HG03521 (cell line): ENCODE measurements at regions not wholly inside any gene's neighbourhood (a gene's known extent, or its start where the extent isn't known, plus 50 kb on each side); places are given as distances from the start of the nearest gene placed in this dataset.
"Not testable (repeated sequence)": the region's sequence is repeated elsewhere in the genome, so short reads cannot be mapped to it uniquely, and the experiment has no call there.

Source experiments
- ATAC-seq: cut with Tn5 transposase; IDR thresholded peaks from one replicate; pipeline ENCODE4 v1.9.1; 2021; ENCODE audit warnings: mild to moderate bottlenecking, moderate library complexity; ENCODE audit not compliant: unreplicated experiment

DNA sequence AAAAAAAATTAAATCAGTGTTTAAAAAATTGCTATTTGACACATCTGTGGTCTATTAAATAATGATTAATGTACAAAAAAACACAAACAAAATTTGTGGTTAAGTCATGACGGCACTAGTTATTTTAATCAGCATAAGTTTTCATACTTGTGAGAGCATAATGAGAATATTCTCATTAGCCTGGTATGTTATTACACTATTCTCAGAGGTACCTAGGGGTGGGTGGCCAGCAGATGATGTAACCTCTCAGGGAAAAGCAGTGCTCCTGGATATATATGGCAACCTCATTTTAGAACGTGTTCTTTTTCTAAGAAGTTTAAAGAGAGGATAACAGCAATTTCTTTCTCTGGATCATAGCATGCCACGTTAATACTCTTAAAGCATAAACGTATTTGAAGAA lies 109.2 kb downstream of the GJA1 start:
- ATAC-seq = no peak

DNA sequence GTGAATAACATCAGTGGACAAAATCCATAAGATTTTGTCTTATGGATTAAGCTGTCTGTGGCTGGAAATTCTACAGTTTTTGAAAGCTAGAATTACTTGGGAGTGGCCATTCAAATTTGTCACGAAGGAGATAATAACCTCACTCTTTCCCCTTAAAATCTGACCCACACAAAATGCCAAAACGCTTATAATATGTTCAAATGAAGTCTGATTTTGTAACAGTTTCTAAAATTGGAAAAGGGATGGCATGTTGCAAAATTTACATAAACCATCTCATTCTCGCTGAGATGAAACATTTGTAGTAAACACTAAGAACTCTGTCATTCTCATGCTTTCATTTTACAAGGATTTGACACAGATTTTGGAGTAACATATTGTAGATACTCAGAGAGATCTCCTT lies 112.7 kb downstream of the GJA1 start:
- ATAC-seq = no peak

DNA sequence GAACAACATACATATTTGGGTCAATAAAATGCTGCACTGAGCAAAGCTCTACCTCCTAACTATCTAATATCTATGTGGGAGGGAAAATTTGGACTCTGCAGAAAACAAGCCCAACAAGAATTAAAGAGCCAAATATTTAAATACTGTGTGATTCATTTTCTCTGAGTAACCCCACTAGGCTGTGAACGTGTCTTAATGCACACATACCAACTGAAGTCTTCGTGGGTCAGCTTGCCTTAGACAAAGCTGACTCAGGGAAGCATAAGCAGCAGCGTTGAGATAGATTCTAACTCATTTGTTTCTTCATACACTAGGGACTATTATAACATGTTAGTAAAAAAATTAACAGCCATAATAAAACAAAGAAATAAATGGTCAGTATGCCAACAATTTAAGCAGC lies 114.3 kb downstream of the GJA1 start:
- no peak for ATAC-seq

DNA sequence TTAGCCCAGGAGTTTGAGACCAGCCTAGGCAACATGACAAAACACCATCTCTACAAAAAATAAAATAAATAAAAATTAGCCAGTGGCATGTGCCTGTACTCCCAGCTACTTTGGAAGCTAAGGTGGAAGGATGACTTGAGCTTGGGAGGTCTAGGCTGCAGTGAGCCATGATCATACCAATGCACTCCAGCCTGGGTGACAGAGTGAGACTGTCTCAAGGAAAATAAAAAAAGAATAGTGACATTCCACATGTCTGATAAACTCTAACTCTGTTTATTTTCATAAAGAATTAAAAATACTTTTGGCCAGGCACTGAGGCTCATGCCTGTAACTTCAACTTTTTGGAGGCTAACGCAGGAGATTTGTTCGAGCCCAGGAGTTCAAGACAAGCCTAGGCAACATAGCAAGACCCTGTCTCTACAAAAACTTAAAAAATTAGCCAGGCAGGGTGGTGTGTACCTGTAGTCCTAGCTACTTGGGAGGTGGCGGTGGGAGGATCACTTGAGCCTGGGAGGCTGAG lies 115.1 kb downstream of the GJA1 start:
- no peak for ATAC-seq

DNA sequence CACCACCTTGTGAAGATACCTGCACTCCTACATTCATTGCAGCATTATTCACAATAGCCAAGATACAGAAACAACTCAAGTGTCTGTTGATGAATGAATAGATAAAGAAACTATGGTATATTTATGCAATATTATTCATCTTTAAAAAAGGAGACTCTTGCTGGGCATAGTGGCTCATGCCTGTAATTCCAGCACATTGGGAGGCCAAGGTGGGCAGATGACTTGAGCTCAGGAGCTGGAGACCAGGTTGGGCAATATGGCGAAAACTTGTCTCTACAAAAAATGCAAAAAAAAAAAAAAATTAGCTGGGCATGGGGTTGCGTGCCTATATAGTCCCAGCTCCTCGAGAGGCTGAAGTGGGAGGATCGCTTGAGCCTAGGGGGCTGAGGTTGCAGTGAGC lies 119.8 kb downstream of the GJA1 start:
- no peak for ATAC-seq

DNA sequence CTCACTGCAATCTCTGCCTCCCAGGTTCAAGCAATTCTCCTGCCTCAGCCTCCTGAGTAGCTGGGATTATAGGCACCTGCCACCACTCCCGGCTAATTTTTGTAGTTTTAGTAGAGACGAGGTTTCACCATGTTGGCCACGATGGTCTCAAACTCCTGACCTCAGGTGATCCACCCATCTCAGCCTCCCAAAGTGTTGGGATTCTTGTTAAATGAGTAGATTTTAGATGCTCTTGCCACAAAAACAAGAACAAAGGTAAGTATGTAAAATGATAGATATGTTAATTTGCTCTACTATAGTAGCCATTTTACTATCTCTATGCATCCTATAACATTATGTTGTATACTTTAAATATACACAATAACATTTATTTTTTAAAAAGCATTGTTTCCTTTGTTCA lies 120.7 kb downstream of the GJA1 start:
- ATAC-seq = not testable (repeated sequence)

DNA sequence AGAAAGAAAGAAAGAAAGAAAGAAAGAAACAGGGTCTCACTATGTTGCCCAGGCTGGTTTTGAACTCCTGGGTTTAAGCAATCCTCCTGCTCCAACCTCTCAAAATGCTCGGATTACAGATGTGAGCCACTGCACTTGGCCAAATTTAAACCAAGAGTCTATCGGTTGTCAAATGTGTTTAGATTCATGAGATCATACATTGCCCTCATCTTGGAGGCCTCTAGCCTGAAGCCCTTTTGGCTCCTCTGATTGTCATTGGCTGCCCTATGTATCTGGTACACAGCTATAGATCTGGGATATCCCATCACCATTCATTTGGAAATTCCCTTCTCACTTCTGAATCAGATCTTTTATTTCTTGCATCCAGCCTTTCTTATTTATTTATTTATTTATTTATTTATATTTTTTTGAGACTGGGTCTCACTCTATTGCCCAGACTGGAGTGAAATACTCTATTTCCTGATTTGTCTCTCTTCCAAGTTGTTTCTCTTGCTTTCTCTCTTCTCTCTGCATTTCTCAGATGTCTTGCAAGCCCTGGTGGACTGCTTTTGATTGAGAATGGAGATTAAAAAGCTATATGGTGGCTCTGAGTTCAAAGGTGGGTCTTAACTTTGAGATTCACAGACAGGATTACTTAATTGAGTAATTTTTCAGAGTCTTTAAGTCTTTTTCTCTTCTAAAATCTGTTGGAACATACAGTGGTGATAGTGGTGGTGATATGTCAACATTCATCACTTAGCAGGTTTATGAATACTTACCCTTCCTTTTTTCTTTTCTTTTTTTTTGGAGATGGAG lies 121.9 kb downstream of the GJA1 start:
- no peak for ATAC-seq

DNA sequence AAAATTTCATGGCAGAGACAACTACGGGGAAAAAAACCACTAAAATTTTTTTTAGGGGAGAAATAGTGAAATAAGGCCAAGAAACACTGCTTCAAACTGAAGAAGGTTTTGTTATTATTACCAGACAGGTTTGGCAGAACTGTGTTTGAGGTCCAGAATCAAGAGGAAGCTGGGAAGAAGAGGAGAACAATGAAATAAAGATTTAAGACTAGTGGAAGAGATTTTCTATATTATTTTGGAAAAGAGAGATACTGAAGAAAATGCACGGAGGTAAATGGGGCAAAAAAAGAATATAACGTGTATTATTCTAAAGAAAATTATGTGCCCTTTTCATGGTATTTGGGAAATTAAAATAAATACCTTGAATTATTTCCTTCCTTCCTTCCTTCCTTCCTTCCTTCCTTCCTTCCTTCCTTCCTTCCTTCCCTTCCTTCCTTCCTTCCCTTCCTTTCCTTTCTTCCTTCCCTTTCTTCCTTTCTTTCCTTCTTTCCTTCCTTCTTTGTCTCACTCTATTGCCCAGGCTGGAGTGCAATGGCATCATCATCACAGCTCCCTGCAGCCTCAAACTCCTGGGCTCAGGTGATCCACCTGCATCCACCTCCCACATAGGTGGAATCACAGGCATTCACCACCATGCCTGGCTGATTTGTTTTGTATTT lies 124.3 kb downstream of the GJA1 start:
- ATAC-seq = no peak

DNA sequence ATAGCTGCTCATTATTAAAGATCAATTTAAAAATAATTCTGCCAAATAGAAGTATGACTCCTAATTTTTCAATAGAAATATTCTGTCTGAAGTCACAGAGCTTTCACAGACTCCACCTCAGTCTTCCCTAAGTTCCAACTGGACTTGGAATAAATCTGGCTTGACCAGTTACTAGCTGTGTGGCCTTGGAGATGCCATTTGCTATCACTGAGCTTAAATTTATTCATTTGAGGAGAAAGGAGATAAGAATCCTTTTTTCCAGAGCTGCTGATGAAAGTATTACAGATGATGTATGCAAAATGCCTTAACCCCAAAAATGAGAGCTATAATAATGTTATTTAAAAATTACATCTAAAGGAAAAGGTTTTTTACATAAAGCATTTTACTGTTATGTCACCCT lies 125.0 kb downstream of the GJA1 start:
- ATAC-seq = no peak

DNA sequence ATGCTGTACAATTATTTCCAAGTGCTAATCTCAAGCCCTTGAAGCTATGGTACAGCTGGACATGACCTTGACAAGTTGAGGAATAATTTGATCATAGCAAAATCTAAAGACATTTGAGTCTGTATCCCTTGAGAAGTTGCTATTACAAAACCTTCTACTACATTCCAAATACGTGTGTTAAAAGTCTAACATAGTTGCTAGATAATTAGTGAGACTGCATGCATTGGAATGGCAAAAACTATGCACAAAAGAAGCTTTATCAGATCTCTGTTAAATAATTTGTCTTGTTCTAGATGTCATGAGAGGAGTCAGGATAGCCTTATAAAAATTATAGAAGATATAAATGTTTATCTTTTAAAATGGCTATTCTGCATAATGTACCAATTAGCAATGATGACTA lies 127.8 kb downstream of the GJA1 start:
- no peak for ATAC-seq

DNA sequence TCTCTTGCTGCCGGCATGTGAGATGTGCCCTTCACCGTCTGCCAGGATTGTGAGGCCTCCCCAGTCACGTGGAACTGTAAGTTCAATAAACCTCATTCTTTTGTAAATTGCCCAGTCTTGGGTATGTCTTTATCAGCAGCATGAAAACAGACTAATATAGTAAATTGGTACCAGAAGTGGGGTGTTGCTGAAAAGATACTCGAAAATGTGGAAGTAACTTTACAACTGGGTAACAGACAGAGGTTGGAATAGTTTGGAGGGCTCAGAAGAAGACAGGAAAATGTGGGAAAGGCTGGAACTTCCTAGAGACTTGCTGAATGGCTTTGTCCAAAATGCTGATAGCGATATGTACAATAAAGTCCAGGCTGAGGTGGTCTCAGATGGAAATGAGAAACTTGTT lies 129.1 kb downstream of the GJA1 start:
- ATAC-seq = not testable (repeated sequence)

DNA sequence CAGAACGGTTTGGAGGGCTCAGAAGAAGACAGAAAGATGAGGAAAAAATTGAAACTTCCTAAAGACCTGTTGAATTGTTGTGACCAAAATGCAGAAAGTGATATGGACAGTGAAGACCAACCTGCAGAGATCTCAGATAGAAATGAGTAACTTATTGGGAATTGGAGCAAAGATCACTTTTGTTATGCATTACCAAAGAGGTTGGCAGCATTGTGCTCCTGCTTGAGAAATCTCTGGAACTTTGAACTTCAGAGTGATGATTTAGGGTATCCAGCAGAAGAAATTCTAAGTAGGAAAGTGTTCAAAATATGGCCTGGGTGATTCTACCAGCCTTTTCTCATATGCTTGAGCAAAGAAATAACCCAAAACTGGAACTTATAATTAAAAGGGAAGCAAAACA lies 136.0 kb downstream of the GJA1 start:
- ATAC-seq = no peak

DNA sequence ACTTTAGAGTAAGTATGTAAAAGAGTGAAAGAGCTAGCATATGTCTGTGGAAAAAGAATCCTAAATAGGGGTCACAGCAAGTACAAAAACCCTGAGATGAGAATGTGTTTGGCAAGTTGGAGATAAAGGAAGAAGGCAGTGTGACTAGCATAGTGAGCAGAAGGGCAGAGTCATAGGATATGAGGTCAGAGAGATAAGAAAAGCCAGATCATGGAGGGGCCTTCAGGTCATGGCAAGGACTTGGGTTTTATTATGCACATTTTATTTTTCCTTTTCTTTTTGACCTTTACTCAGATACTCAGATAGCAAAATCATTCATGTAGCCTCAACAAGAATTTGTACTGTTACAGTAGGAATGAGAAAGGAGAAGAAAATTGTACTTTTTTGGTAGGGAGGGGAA lies 138.0 kb downstream of the GJA1 start:
- no peak for ATAC-seq

DNA sequence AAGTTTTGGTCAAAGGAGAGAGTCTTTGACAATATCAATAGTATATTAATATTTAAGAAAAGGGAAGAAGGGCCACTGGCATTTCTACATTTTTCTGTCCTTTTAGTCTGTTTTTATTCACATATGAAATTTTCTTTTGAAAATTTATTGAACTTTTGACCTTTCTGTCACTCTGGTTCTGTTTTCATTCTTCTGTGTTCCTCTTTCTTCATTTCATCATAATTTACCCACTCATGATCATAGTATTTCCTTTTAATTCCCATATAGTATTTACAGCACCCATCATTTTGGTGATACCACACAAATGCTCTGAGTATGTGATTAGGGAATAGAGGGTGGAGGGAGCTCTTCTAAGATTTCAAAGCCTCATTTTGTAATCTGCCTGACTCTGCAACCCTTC lies 142.8 kb downstream of the GJA1 start:
- ATAC-seq = no peak

DNA sequence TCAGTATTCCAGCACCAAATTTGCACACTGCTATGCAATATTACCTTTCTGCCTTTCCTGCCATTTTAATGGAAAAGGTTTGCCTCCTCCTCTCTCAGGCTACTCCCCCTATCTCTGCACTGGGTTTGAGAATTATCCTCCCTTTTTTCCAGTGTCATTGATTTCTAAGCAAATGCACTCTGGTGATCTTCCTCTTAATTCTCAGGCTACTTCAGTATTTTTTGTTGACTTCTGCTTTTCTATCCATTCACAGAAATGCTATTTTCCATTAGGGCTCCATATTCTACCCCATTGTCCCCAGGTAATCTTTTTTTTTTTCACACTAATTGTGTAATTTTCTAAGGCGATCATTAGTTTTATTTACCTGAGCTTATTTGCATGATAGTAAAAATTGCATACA lies 144.0 kb downstream of the GJA1 start:
- ATAC-seq = no peak

DNA sequence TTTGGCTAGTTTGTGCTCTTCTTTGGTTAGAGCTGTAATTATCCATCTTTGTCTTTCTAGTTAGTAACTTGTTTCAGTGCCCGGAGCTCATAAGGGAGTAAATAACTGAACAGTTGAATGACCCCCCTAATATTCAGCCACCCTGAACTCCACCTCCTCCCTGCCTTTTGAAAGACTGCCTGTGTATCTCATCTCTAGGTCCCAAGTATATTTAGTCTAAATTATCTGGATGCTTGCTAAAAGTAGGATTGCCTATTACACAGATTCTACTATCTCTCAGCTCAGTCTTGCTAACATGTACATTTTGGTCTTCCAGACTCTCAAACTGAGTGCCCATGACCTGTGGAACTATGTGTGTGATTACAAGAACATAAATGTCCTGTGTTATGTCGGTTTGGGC lies 145.9 kb downstream of the GJA1 start:
- ATAC-seq = no peak

DNA sequence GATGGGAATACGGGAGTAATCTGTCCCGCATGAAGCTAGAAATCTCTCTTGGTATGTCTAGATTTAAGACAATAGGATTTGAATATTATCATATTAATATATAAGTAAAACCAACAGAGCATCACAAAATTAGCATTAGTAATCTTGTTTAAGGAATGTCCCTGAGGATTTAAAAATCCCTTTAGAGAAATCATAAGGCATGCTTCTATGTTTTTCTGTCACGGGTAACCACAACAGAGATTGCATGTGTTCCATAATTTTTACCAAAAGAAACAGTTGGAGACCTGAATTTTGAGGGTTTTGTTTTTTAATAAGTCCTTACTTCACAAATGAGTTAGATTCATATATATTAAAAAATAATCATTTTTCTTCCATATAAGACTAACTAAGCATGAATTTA lies 146.8 kb downstream of the GJA1 start:
- ATAC-seq = no peak

DNA sequence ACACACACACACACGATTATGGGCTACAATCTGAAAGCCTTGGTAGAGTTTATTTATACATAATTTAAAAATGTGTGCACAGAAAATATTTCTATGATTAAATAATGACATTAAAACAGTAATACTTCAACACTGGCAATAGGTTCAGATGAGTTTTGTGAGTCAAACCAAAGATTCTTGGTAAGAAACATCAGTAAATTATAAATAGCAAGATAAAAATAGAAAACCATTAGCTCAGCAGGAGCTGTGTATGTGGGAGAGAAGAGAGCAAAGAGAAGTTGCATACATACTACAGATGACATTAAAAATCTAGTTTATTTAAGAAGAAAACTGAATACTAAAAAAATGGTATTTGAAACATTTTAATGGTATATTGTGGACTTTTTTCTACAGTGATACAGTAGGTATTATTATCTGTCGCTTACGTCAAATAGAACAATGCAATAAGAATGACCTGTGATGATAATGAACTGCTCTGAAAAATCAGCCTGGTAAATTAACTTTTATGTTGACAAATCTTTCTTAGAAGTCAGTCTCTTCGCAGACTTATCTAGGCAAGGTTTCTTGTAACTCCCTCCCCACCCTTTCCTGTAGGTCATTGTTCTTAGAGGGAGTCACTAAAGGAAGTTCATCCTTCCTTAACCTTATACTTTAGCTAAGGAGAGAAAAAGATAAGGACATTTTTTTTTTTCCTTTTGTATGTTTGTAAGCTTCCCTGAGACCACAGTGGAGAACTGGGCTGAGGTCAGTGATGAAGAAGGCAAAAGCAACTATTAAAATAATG lies 149.3 kb downstream of the GJA1 start:
- ATAC-seq = no peak

DNA sequence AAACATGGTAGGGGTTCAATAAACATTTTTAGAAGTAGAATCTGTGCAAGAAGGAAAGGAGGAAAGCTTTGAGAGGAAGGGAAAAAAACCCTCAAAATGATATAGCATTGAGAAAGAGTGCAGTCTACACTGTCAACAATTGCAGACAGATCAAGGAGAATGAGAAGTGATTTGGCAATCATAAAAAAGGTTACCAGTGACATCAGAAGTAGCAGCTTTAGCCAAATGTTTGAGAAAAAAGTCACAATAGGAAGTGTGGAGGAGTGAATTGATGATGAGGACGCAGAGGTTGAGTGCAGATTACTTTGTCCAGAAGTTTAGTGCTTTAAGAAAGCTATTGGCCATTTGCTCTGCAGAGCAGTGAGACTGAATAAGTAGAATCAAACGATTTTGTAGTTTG lies 155.0 kb downstream of the GJA1 start:
- no peak for ATAC-seq

DNA sequence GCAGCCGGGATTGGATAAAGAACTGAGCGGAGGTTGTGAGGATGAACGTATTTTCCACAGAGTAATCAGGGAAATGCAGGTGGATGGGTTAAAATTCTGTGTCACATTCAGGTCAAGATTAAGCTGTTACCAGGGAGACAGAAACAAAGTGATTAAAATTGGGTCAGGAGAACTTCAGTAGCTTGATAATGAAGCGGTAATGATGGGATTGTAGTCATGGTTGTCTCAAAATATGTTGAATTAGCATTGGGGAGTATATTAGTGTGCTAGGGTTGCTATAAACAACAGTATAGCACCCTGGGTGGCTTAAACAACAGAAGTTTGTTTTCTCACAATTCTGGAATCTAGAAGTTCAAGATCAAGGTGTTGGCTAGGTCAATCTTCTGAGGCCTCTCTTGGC lies 155.5 kb downstream of the GJA1 start:
- ATAC-seq = no peak

DNA sequence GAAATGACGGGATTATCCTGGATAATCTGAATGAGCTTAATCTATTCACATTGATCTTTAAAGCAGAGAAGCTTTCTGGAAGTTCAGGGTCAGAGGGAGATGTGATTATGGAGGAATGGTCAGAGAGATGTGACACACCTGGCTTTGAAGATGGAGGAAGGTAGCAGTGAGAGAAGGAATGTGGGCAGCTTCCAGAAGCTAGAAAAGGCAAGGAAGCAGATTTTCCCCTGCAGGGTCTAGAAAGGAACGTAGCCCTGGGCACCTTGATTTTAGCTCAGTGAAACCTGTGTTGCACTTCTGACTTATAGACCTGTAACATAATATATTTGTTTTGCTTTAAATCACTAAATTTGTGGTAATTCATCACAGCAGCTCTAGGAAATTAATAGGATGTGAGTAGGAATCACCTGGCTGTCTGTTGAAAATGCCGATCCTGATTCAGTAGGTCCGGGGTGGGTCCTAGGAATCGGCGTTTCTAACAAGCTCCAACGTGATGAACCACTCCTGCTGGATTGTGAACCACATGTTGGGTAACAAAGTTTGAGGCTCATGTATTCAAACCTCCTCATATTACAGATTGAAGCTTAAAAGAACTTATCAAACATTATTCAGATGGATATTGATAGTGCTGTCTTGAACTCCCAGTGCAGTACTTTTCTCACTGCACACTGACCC lies 157.0 kb downstream of the GJA1 start:
- ATAC-seq = no peak
